ENCODE measurements at regions not wholly inside any gene's neighbourhood (a gene's known extent, or its start where the extent isn't known, plus 50 kb on each side); places are given as distances from the start of the nearest gene placed in this dataset.

DNA sequence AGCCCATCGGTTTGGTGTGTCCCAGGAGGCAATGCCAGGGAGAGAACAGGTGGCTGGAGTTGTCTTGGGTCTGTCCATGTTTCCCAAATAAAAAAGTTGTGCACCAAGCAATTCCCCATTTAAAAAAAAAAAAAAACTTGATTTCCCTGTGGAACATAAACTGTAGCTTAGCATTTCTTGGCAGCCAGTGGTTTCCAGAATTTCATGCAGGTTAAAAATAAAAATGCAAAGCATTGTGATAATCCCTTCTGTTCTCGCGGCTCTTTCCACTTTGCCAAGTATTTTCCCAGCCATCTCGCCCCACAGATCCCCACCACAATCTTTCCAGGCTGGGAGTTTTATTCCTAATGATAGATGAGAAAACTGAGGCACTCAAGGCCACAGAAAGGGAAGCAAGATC lies 51.4 kb upstream of the MSX1 start:
- no peak for DNase-seq

GRCh38 chr4:4805887-4806286 lies 53.6 kb upstream of the MSX1 start:
- DNase-seq = no peak

GRCh38 chr4:4803912-4804296 lies 55.6 kb upstream of the MSX1 start:
- DNase-seq = no peak

DNA sequence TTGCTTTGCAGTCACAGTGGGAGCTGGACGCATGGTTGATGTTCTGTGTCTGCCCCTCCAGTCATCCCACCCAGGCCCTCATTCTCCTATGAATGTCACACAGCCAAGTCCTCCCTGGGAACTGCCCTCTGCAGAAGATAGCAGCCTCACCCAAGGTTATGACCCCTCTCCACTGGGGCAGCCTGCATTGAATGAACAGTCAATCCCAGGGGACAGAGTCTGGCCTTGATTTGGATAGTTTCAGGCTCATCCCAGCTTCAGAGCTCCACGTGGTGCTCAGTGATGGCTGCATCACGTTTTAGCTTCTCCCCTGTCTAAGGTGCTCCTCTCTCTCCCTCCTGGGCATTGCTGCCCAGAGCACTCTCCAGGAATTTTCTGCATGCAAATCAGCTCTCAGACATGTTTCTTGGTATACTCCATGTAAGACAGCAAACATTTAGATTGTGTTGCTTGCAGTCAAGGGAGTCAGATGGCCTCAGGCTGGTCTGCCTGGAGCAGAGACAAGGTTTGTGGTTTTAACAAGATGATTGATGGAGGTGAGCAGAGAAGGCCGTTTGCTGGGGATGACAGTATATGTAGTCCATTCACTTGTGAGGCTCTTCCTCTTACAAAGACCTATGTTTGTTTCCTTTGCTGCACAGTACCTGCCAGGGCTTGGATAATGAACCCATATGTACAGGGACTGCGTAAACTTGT lies 56.1 kb upstream of the MSX1 start:
- DNase-seq = no peak

GRCh38 chr4:4800646-4801408 lies 58.6 kb upstream of the MSX1 start:
- no peak for DNase-seq

- DNase-seq = no peak
Observed at GRCh38 chr4:4794421-4794820, 65.0 kb upstream of the MSX1 start.

DNA sequence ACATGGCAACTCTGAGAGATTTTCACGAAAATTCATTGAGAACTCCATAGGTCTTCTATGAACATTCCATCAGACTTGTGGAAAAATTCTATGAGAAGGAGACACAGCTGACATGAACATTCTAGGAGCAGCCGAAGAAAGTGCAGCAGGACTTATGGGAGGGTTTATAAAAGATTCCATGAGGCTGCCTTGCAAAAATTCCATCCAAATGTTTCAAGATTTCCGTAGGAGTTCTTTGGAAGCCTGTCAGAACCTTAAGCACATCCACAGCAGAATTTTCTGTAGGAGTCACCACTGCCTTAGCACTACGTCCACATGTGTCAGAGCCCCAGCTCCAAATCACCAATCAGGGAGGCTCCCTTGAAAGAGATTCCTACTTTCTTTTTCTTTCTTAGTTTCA lies 67.0 kb upstream of the MSX1 start:
- no peak for DNase-seq

GRCh38 chr4:4791299-4792111 lies 68.0 kb upstream of the MSX1 start:
- DNase-seq = no peak

DNA sequence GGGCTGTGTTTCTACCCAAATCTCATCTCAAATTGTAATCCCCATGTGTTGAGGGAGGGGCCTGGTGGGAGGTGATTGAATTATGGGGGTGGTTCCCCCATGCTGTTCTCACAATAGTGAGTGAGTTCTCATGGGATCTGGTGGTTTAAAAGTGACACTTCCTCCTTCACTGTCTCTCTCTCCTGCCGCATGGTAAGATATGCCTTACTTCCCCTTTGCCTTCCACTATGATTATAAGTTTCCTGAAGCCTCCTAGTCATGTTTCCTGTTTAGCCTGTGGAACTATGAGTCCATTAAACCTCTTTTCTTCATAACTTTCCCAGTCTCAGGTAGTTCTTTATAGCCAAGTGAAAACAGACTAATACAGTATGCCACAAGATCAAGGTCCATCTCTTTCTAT lies 70.0 kb upstream of the MSX1 start:
- peak; percentile 72 to 80 for DNase-seq

DNA sequence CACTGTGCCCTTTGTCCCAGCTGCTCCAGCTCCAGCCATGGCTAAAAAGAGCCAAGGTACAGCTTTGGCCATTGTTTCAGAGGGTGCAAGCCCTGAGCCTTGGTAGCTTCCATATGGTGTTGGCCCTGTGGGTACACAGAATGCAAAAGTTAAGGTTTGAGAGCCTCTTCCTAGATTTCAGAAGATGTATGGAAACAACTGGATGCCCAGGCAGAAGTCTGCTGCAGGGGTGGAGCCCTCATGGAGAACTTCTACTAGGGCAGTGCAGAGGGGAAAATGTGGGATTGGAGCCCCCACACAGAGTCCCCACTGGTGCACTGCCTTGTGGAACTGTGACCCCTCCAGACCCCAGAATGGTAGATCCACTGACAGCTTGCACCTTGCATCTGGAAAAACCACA lies 70.9 kb upstream of the MSX1 start:
- no peak for DNase-seq

GRCh38 chr4:4787421-4787820 lies 72.0 kb upstream of the MSX1 start:
- peak; percentile 79 to 85 for DNase-seq

DNA sequence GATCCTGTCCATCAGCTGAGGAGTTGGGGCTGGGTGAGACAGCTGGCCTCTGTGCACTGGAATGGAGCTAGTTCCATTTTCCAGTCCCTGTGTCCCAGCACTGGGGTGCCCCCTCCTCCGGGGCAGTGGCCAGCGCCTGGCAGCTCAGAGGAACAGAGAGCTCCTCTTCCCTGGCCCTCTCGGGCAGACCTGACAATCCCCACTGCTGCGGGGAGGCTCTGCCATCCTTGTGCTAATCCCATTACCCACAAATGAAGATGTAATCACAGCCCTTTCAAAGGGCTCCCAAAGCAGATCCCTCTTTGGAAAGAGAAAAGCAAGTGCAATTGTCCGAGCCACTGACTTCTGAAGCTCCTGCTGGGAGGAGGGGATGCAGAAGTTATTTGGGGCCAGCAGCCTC lies 75.1 kb upstream of the MSX1 start:
- no peak for DNase-seq

- no peak for DNase-seq
Observed at GRCh38 chr4:4783847-4784246, 75.6 kb upstream of the MSX1 start.

GRCh38 chr4:4782969-4783368 lies 76.5 kb upstream of the MSX1 start:
- no peak for DNase-seq

DNA sequence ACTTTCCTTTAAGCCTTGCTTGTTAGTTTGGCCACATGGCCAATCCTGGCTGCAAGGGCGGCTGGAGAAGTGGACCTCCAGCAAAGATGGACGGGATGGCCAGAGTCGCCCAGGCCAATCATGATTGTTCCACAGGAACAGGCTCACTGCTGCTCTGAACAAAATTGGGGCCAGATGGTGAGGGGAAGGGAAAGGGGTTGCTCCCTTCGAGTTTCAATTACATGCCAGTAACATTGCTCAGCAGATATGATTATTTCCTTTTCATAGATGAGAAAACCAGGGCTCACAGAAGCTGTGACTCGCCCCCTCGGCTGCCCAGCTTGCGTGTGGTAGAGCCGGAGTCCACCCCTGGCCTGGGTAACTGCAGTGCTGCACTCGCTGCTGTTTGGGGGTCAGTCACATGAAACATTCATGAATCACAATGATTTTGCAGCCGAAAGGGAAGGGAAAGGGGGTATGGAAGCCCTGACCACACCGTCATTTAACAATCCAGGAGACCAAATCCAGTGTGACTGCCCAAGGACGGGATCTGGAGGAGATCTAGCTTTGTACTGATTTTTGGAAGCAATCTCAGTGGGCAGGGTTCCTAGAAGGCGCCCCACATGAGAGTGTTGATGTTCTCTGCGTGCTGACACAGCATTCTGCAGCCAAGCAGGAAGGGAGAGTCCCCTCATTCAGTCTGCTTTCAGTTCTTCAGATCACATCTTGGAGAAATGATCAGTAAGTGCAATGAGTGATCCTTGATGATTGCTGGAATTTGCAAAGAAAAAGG lies 77.3 kb upstream of the MSX1 start:
- DNase-seq = no peak

DNA sequence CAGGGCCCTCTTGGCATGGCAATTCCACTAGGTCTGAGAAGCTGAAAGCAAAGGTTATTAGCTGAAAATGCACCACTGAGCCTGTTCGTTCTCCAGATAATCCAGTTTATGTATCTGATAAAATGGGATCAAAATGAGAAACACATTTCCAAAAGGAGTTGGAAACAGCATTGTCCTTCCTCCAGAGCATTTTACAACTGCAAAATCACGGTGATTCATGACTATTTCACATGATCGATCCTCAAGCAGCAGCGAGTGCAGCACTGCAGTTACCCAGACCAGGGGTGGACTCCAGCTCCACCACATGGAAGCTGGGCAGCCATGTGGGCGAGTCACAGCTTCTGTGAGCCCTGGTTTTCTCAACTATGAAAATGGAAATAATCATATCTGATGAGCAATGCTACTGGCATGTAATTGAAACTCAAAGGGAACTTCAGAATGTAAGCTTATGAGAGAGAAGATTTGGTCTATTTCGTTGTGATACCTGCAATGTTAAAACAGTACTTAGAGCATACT lies 78.7 kb upstream of the MSX1 start:
- DNase-seq = no peak

- no peak for DNase-seq
Observed at GRCh38 chr4:4779486-4779885, 80.0 kb upstream of the MSX1 start.

- DNase-seq = no peak
Observed at GRCh38 chr4:4779054-4779453, 80.4 kb upstream of the MSX1 start.

DNA sequence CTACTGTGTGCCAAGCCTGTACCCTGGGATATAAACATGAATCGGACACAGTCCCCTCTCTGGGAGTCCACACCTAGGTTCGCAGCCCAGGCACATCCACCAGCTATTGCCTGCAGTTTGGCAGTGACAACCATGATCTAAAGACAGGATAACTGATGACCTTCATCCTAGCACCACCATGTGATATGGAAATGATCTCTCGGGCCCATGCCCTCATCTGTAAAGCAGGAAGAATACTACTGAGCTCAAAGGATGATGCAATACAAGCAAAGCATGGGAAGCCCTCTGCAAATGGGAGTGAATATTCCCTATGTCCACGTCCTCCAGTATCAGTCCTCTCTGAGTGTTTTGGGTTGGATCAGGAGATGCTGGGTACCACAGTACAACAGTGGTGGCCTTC lies 80.9 kb upstream of the MSX1 start:
- DNase-seq = no peak

- no peak for DNase-seq
Observed at GRCh38 chr4:4776934-4777333, 82.5 kb upstream of the MSX1 start.

- DNase-seq = no peak
Observed at GRCh38 chr4:4776335-4776734, 83.1 kb upstream of the MSX1 start.

- DNase-seq = no peak
Observed at GRCh38 chr4:4775493-4776004, 83.9 kb upstream of the MSX1 start.

DNA sequence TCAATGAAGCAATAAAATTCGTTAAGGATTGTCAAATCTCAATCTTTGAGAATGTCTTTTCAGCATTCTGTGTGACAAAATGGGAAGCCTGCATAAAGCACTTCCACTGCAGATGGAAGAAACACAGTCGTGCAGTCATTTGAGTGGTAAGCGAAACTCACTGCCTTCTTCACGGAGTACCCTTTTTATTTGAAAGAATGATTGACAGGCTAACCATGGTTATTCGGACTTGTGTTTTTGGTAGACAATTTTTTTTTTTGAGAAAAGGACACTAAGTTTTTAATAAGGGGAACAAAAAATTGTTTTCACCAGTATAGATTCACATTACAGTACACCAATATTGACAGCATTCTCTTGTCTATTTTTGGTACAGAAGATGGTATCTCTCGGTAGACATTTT lies 86.9 kb upstream of the MSX1 start:
- DNase-seq = no peak

Measured in Kasumi-1 (cell line).